ENCODE measurements at regions not wholly inside any gene's neighbourhood (a gene's known extent, or its start where the extent isn't known, plus 50 kb on each side); places are given as distances from the start of the nearest gene placed in this dataset.

- TF ChIP-seq CTCF (IDR thresholded peaks at IDR 0.05; ENCODE audit: low read depth, low read length) (no peak), MYC (IDR thresholded peaks at IDR 0.05; ENCODE audit: low read depth, low read length) (no peak), MAX (IDR thresholded peaks at IDR 0.05; ENCODE audit: low read depth, low read length) (no peak), POLR2A (IDR thresholded peaks at IDR 0.05; ENCODE audit: extremely low read depth, insufficient read length) (no peak)
Measured at GRCh38 chr3:94395851-94396250, 333.0 kb downstream of the NSUN3 start.
